Activated naive CD8-positive, alpha-beta T cell (primary cell): ENCODE measurements at regions not wholly inside any gene's neighbourhood (a gene's known extent, or its start where the extent isn't known, plus 50 kb on each side); places are given as distances from the start of the nearest gene placed in this dataset.

Source experiments
- H3K27ac Mint-ChIP-seq: one replicate; pipeline ENCODE4 v1.8.0; 2021; ENCODE audit warnings: mixed read lengths
- H3K27me3 Mint-ChIP-seq: one replicate; pipeline ENCODE4 v1.8.0; 2021; ENCODE audit warnings: mixed read lengths
- H3K36me3 Mint-ChIP-seq: one replicate; pipeline ENCODE4 v1.8.0; 2021; ENCODE audit warnings: mixed read lengths
- H3K4me1 Mint-ChIP-seq: one replicate; pipeline ENCODE4 v1.8.0; 2021; ENCODE audit warnings: low read depth, mixed read lengths
- H3K4me3 Mint-ChIP-seq: one replicate; pipeline ENCODE4 v1.8.0; 2021; ENCODE audit warnings: mild to moderate bottlenecking, mixed read lengths
- H3K9me3 Mint-ChIP-seq: one replicate; pipeline ENCODE4 v1.8.0; 2021; ENCODE audit warnings: low read depth, mixed read lengths

DNA sequence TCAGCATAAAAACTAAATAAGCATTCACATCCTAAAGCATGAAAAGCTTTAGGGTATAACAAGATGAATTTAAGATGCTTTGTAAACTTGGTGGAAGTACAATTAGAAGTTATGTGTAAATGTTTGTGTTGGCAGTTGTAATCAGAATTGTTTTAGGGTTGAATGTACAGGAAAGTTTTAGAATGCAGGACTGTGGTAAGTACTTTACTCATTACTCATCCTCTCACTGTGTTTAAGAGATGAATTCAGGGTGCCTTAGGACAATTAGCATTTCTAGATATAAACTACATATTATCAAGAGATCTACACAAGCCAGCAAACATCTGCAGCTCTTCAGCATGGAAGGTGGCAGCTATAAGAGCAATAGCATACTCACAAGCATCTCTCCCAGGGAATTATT is 77.5 kb upstream of the ELOVL6 start:
- no peak overlapping the region for H3K27ac Mint-ChIP-seq
- no peaks in the 10 kb centered on the region for H3K9me3 Mint-ChIP-seq
- H3K4me1 Mint-ChIP-seq = no peaks in the 10 kb centered on the region
- no peaks in the 10 kb centered on the region for H3K36me3 Mint-ChIP-seq
- H3K27me3 Mint-ChIP-seq = peaks cover 3% of the 10 kb centered on the region
- no peak overlapping the region for H3K4me3 Mint-ChIP-seq

DNA sequence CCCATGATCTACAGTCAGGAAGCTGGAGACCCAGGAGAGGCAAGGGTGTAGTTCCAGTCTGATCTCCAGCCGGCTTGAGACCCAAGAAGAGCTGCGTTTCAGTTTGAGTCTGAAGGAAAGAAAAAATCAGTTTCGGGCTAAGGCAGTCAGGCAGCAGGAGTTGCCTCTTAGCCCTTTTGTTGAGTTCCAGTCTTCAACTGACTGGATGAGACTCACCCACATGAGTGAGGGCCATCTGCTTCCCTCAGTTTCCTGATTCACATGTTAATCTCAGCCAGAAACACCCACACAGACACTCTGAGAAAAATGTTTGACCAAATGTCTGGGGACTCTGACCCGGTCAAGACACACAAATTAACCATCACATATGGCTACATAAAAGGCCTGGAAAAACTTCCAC is 73.6 kb upstream of the ELOVL6 start:
- Mint-ChIP-seq H3K9me3 (no peaks in the 10 kb centered on the region), H3K27me3 (peaks cover 3% of the 10 kb centered on the region), H3K27ac (no peak overlapping the region), H3K4me3 (no peak overlapping the region), H3K36me3 (no peaks in the 10 kb centered on the region), H3K4me1 (no peaks in the 10 kb centered on the region)

- H3K27me3 Mint-ChIP-seq = peaks cover 3% of the 10 kb centered on the region
- no peaks in the 10 kb centered on the region for H3K4me1 Mint-ChIP-seq
- H3K9me3 Mint-ChIP-seq = no peaks in the 10 kb centered on the region
- no peaks in the 10 kb centered on the region for H3K36me3 Mint-ChIP-seq
- H3K27ac Mint-ChIP-seq = no peak overlapping the region
- H3K4me3 Mint-ChIP-seq = no peak overlapping the region
Measured at GRCh38 chr4:110270492-110271197, 72.2 kb upstream of the ELOVL6 start.

DNA sequence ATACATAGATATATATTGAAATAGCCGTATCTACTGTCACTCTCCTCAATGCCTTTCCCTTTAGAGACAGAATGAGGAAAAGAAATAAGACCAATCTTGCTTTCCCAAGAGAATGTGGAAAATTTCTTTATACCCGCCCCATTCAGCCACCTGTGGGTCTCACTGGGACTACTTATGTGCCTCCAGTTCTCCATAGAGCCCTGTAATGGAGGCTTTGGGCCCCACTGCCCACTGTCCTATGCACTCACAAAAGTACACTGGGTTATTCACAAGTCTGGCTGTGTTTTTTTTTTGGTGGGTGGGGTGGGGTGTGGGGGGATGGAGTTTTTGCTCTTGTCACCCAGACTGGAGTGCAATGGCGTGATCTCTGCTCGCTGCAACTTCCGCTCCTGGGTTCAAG is 70.4 kb upstream of the ELOVL6 start:
- Mint-ChIP-seq H3K27ac (no peak overlapping the region), H3K4me1 (no peaks in the 10 kb centered on the region), H3K36me3 (no peaks in the 10 kb centered on the region), H3K4me3 (no peak overlapping the region), H3K9me3 (no peaks in the 10 kb centered on the region), H3K27me3 (no peaks in the 10 kb centered on the region)

DNA sequence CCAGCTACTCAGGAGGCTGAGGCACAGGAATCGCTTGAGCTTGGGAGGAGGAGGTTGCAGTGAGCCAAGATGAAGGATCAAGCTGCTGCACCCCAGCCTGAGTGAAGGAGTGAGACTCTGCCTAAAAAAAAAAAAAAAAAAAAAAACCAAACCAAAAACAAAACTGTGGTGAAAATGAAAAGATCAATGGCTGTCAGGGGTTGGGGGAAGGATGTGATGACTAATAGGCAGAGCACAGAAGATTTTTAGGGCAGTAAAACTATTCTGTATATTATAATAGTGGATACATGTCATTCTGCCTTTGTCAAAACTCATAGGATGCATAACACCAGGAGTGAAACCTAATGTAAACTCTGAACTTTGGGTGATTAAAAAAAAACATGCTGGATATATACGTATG is 69.9 kb upstream of the ELOVL6 start:
- Mint-ChIP-seq H3K36me3 (no peaks in the 10 kb centered on the region), H3K27ac (no peak overlapping the region), H3K4me1 (no peaks in the 10 kb centered on the region), H3K27me3 (no peaks in the 10 kb centered on the region), H3K4me3 (no peak overlapping the region), H3K9me3 (no peaks in the 10 kb centered on the region)

GRCh38 chr4:110266136-110266535 is 67.7 kb upstream of the ELOVL6 start:
- H3K27me3 Mint-ChIP-seq = no peaks in the 10 kb centered on the region
- no peak overlapping the region for H3K4me3 Mint-ChIP-seq
- no peaks in the 10 kb centered on the region for H3K36me3 Mint-ChIP-seq
- H3K9me3 Mint-ChIP-seq = no peaks in the 10 kb centered on the region
- no peak overlapping the region for H3K27ac Mint-ChIP-seq
- no peaks in the 10 kb centered on the region for H3K4me1 Mint-ChIP-seq

- no peak overlapping the region for H3K27ac Mint-ChIP-seq
- no peaks in the 10 kb centered on the region for H3K4me1 Mint-ChIP-seq
- H3K4me3 Mint-ChIP-seq = no peak overlapping the region
- no peaks in the 10 kb centered on the region for H3K27me3 Mint-ChIP-seq
- H3K9me3 Mint-ChIP-seq = no peaks in the 10 kb centered on the region
- no peaks in the 10 kb centered on the region for H3K36me3 Mint-ChIP-seq
Measured at GRCh38 chr4:110265001-110265400, 66.6 kb upstream of the ELOVL6 start.

- H3K4me3 Mint-ChIP-seq = no peak overlapping the region
- H3K27ac Mint-ChIP-seq = no peak overlapping the region
- no peaks in the 10 kb centered on the region for H3K36me3 Mint-ChIP-seq
- no peaks in the 10 kb centered on the region for H3K9me3 Mint-ChIP-seq
- no peaks in the 10 kb centered on the region for H3K4me1 Mint-ChIP-seq
- no peaks in the 10 kb centered on the region for H3K27me3 Mint-ChIP-seq
Measured at GRCh38 chr4:110260299-110260698, 61.9 kb upstream of the ELOVL6 start.

DNA sequence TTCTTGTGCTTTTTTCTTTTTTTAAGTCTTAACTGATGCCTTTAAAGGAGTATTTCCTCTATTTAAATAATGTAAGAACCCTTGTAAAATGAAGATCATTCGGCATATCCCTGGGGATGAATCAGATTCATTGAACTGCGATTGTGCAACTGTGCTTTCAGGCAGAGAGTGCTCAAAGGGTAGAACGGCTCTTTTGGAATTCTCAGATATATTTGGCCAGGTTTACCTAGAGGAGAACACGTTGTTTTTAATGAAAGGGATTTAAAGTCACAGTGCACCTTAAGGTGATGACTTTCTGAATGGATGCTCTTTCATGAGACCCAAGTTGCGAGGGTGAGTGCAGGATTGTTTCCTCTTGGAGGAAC is 51.6 kb upstream of the ELOVL6 start:
- H3K4me3 Mint-ChIP-seq = no peak overlapping the region
- no peaks in the 10 kb centered on the region for H3K36me3 Mint-ChIP-seq
- H3K27ac Mint-ChIP-seq = no peak overlapping the region
- no peaks in the 10 kb centered on the region for H3K4me1 Mint-ChIP-seq
- no peaks in the 10 kb centered on the region for H3K9me3 Mint-ChIP-seq
- H3K27me3 Mint-ChIP-seq = peaks cover 1% of the 10 kb centered on the region

- Mint-ChIP-seq H3K27me3 (peaks cover 1% of the 10 kb centered on the region), H3K27ac (no peak overlapping the region), H3K4me3 (no peak overlapping the region), H3K36me3 (no peaks in the 10 kb centered on the region), H3K9me3 (no peaks in the 10 kb centered on the region), H3K4me1 (no peaks in the 10 kb centered on the region)
Measured at GRCh38 chr4:110248831-110249253, 50.4 kb upstream of the ELOVL6 start.
